VCaP (cell line): ENCODE measurements at regions not wholly inside any gene's neighbourhood (a gene's known extent, or its start where the extent isn't known, plus 50 kb on each side); places are given as distances from the start of the nearest gene placed in this dataset.

Experiments
- H3K27ac ChIP-seq: fragments of 450-650 bp; 2 replicates; pipeline ENCODE4 v1.5.1; 2017
- CTCF ChIP-seq: fragments of 450-650 bp; conservative IDR thresholded peaks from 2 replicates; pipeline ENCODE4 v1.5.1; 2017; ENCODE audit warnings: mild to moderate bottlenecking, moderate library complexity

GRCh38 chr5:74336297-74336696 is 304.2 kb downstream of the ENC1 start:
- no peak for TF ChIP-seq CTCF
- H3K27ac ChIP-seq: no peak overlapping the region

GRCh38 chr5:74334762-74335384 is 305.7 kb downstream of the ENC1 start:
- no peak overlapping the region for H3K27ac ChIP-seq
- TF ChIP-seq CTCF: no peak

- no peak overlapping the region for H3K27ac ChIP-seq
- no peak for TF ChIP-seq CTCF
Measured at GRCh38 chr5:74334062-74334761, 306.3 kb downstream of the ENC1 start.

GRCh38 chr5:74333430-74333829 is 307.1 kb downstream of the ENC1 start:
- no peak for TF ChIP-seq CTCF
- no peak overlapping the region for H3K27ac ChIP-seq

GRCh38 chr5:74332682-74333081 is 307.8 kb downstream of the ENC1 start:
- H3K27ac ChIP-seq: no peak overlapping the region
- no peak for TF ChIP-seq CTCF

- H3K27ac ChIP-seq: no peak overlapping the region
- TF ChIP-seq CTCF: no peak
Measured at GRCh38 chr5:74332006-74332405, 308.5 kb downstream of the ENC1 start.

- peak overlapping the region; percentile 78 for H3K27ac ChIP-seq
- TF ChIP-seq CTCF: no peak
Measured at GRCh38 chr5:74328221-74328630, 312.3 kb downstream of the ENC1 start.
